Osteoblast (primary cell): ENCODE measurements at regions not wholly inside any gene's neighbourhood (a gene's known extent, or its start where the extent isn't known, plus 50 kb on each side); places are given as distances from the start of the nearest gene placed in this dataset.

Experiments
- DNase-seq: peaks from one replicate; pipeline ENCODE4 v3.0.0; 2011; ENCODE audit warnings: low spot score, mixed read lengths; ENCODE audit not compliant: insufficient read length; ENCODE audit errors: missing footprints
- H2AFZ ChIP-seq: 2 replicates; pipeline ENCODE4 v1.6.0; 2011; ENCODE audit warnings: mild to moderate bottlenecking, low read length
- H3K27ac ChIP-seq: 2 replicates; pipeline ENCODE4 v1.5.1; 2011; ENCODE audit warnings: mild to moderate bottlenecking, low read depth, low read length, moderate library complexity
- H3K27me3 ChIP-seq: 2 replicates; pipeline ENCODE4 v1.6.0; 2012; ENCODE audit warnings: mild to moderate bottlenecking, control low read depth, inconsistent platforms, low read length, moderate library complexity; ENCODE audit not compliant: insufficient read depth
- H3K36me3 ChIP-seq: 2 replicates; pipeline ENCODE4 v1.5.1; 2011; ENCODE audit warnings: mild to moderate bottlenecking, low read length, control low read depth, moderate library complexity; ENCODE audit not compliant: insufficient read depth
- H3K4me1 ChIP-seq: 2 replicates; pipeline ENCODE4 v1.5.1; 2011; ENCODE audit warnings: mild to moderate bottlenecking, low read length, control low read depth, moderate library complexity; ENCODE audit not compliant: insufficient read depth
- H3K4me2 ChIP-seq: 2 replicates; pipeline ENCODE4 v1.6.0; 2011; ENCODE audit warnings: mild to moderate bottlenecking, low read length; ENCODE audit not compliant: insufficient read depth
- H3K4me3 ChIP-seq: fragments of 200-600 bp; sonication (generic); 3 replicates; pipeline ENCODE4 v1.5.1; 2012; ENCODE audit warnings: mild to moderate bottlenecking, low read length, inconsistent platforms; ENCODE audit not compliant: insufficient read depth
- H3K79me2 ChIP-seq: 2 replicates; pipeline ENCODE4 v1.6.0; 2012; ENCODE audit warnings: mild to moderate bottlenecking, low read length, control low read depth, inconsistent platforms; ENCODE audit not compliant: insufficient read depth
- H3K9me3 ChIP-seq: 2 replicates; pipeline ENCODE4 v1.5.1; 2011; ENCODE audit warnings: low read depth, low read length, control low read depth
- H4K20me1 ChIP-seq: 2 replicates; pipeline ENCODE4 v1.6.0; 2012; ENCODE audit warnings: mild to moderate bottlenecking, low read length, control low read depth; ENCODE audit not compliant: insufficient read depth
- TF ChIP-seq, protein P1 (sequence below): IDR thresholded peaks from 2 replicates; pipeline ENCODE4 v1.5.1; 2011; ENCODE audit warnings: mild to moderate bottlenecking, low read depth, low read length, moderate library complexity; ENCODE audit errors: extremely low read depth

DNA sequence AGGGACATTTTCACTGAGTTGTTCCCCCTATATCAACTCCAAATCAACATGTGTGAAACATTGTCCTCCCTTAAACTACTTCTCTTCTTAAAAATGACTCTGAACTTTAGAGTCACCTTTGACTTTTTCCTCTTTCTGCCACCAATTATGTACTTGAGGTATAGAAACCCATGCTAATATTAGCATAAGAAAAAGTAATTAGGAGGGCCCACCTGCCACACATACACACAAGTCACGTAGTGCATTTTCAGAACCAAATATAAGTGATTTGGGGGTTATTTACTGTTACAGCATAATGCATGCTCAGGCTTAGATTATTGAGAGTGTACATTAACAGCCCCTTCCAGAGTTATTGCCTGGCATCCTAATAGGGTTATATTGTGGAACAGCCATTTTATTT, 432.7 kb downstream of the ZIC3 start:
- DNase-seq: no peak
- H3K27me3 ChIP-seq: no peaks in the 10 kb centered on the region
- no peak overlapping the region for H3K4me2 ChIP-seq
- no peaks in the 10 kb centered on the region for H3K9me3 ChIP-seq
- TF ChIP-seq, protein P1, sequence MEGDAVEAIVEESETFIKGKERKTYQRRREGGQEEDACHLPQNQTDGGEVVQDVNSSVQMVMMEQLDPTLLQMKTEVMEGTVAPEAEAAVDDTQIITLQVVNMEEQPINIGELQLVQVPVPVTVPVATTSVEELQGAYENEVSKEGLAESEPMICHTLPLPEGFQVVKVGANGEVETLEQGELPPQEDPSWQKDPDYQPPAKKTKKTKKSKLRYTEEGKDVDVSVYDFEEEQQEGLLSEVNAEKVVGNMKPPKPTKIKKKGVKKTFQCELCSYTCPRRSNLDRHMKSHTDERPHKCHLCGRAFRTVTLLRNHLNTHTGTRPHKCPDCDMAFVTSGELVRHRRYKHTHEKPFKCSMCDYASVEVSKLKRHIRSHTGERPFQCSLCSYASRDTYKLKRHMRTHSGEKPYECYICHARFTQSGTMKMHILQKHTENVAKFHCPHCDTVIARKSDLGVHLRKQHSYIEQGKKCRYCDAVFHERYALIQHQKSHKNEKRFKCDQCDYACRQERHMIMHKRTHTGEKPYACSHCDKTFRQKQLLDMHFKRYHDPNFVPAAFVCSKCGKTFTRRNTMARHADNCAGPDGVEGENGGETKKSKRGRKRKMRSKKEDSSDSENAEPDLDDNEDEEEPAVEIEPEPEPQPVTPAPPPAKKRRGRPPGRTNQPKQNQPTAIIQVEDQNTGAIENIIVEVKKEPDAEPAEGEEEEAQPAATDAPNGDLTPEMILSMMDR: no peak
- no peak overlapping the region for H2AFZ ChIP-seq
- no peaks in the 10 kb centered on the region for H3K4me1 ChIP-seq
- H3K36me3 ChIP-seq: no peaks in the 10 kb centered on the region
- no peaks in the 10 kb centered on the region for H4K20me1 ChIP-seq
- H3K4me3 ChIP-seq: no peak overlapping the region
- H3K79me2 ChIP-seq: no peaks in the 10 kb centered on the region
- H3K27ac ChIP-seq: no peak overlapping the region

DNA sequence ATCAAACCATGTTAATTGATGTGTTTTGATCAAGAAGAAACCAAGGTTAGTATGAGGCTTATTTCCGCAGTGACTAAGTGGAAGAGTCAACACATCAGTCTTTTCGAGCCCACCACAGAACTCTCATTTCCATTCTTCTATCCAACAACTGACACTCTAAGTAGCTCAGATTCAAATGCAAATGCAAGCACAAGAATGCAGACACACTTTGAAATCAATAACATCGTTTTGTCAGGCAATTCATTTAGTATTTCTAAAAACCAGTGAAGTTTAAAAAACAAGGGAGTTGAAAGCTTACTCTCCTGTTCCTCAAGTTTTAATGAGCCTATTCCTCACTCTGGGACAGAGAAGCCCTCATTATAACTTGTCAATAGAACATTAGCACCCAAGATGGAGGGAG, 433.1 kb downstream of the ZIC3 start:
- Histone ChIP-seq H3K79me2 (no peaks in the 10 kb centered on the region), H4K20me1 (no peaks in the 10 kb centered on the region), H3K27ac (no peak overlapping the region), H3K9me3 (no peaks in the 10 kb centered on the region), H3K36me3 (no peaks in the 10 kb centered on the region), H3K4me3 (no peak overlapping the region), H3K27me3 (no peaks in the 10 kb centered on the region), H3K4me2 (no peak overlapping the region), H2AFZ (no peak overlapping the region), H3K4me1 (no peaks in the 10 kb centered on the region)
- TF ChIP-seq, protein P1: no peak
- DNase-seq: no peak

DNA sequence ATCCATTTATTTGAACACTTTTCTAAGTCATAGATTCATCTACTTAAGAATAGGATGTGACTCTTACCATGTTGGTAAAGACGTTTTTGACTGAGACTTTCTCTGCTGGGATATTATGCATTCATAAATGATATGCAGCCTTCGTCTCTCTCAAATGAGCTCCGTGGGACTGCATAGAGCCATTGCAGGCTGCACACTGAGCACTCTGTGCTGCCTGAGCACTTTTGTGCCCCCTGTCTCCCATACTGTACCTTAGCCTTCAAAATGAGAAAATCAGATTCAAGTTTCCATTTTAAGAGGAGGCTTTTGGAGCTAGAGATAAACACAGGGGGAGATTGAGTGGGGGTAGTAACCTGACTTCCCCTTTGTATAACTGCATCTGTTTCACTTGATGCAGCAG, 433.6 kb downstream of the ZIC3 start:
- Histone ChIP-seq H3K4me2 (no peak overlapping the region), H3K4me1 (no peaks in the 10 kb centered on the region), H2AFZ (no peak overlapping the region), H3K27ac (no peak overlapping the region), H3K79me2 (no peaks in the 10 kb centered on the region), H4K20me1 (no peaks in the 10 kb centered on the region), H3K4me3 (no peak overlapping the region), H3K27me3 (no peaks in the 10 kb centered on the region), H3K9me3 (no peaks in the 10 kb centered on the region), H3K36me3 (no peaks in the 10 kb centered on the region)
- TF ChIP-seq, protein P1: no peak
- DNase-seq: no peak

DNA sequence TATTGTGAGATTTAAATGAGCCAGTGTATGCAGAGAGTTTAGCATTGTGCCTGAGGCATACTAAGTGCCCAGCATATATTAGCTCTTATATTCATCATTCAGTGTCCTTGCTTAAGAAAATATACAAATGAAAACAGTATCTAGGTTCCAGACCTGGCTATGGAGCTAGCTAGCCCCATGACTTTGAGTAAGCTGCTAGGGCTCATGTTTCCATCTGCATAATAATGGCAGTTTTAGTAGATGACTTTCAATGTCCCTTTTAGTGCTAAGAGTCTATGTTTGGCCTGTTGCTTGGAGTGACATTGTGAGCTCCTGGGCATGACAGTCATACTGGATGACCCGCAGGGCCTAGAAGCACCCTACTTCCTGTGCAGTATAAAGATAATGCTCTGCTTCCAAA, 435.3 kb downstream of the ZIC3 start:
- TF ChIP-seq, protein P1: no peak
- no peaks in the 10 kb centered on the region for H3K4me1 ChIP-seq
- H3K27me3 ChIP-seq: no peaks in the 10 kb centered on the region
- DNase-seq: peak; percentile 49
- H3K27ac ChIP-seq: no peak overlapping the region
- H3K9me3 ChIP-seq: no peaks in the 10 kb centered on the region
- H3K4me3 ChIP-seq: no peak overlapping the region
- no peaks in the 10 kb centered on the region for H3K36me3 ChIP-seq
- no peak overlapping the region for H2AFZ ChIP-seq
- no peaks in the 10 kb centered on the region for H4K20me1 ChIP-seq
- H3K79me2 ChIP-seq: no peaks in the 10 kb centered on the region
- no peak overlapping the region for H3K4me2 ChIP-seq
